WTC11 (cell line): ENCODE measurements at regions not wholly inside any gene's neighbourhood (a gene's known extent, or its start where the extent isn't known, plus 50 kb on each side); places are given as distances from the start of the nearest gene placed in this dataset.

Experiments used
- ATF1 ChIP-seq: sonication (generic); formaldehyde crosslinking; IDR thresholded peaks from 2 replicates; pipeline ENCODE4 v1.8.1; 2023; ENCODE audit warnings: mild to moderate bottlenecking, moderate library complexity, missing genetic modification reagents
- ATF2 ChIP-seq: sonication (generic); formaldehyde crosslinking; IDR thresholded peaks from 2 replicates; pipeline ENCODE4 v1.8.1; 2022; ENCODE audit warnings: low read depth, missing genetic modification reagents, borderline replicate concordance
- CBFB ChIP-seq: sonication (generic); formaldehyde crosslinking; IDR thresholded peaks from 2 replicates; pipeline ENCODE4 v1.8.1; 2022; ENCODE audit warnings: mild to moderate bottlenecking, low read depth, missing genetic modification reagents
- CTCF ChIP-seq: fragments of 200-600 bp; IDR thresholded peaks from 2 replicates; pipeline ENCODE4 v1.8.0; 2022; ENCODE audit warnings: antibody characterized with exemption
- JUN ChIP-seq: sonication (generic); formaldehyde crosslinking; IDR thresholded peaks from 2 replicates; pipeline ENCODE4 v1.8.0; 2023; ENCODE audit warnings: mild to moderate bottlenecking, missing genetic modification reagents
- KAT7 ChIP-seq: sonication (generic); formaldehyde crosslinking; IDR thresholded peaks from 2 replicates; pipeline ENCODE4 v1.8.1; 2023; ENCODE audit warnings: missing genetic modification reagents, mild to moderate bottlenecking, borderline replicate concordance
- NR3C1 ChIP-seq: sonication (generic); formaldehyde crosslinking; conservative IDR thresholded peaks from 2 replicates; pipeline ENCODE4 v1.8.1; 2023; ENCODE audit warnings: low read depth, mild to moderate bottlenecking, missing genetic modification reagents
- STAT6 ChIP-seq: sonication (generic); formaldehyde crosslinking; conservative IDR thresholded peaks from 2 replicates; pipeline ENCODE4 v1.8.1; 2023; ENCODE audit warnings: mild to moderate bottlenecking, low read depth, missing genetic modification reagents, moderate library complexity
- TCF7 ChIP-seq: sonication (generic); formaldehyde crosslinking; IDR thresholded peaks from 2 replicates; pipeline ENCODE4 v1.8.0; 2022; ENCODE audit warnings: mild to moderate bottlenecking, low read depth, missing genetic modification reagents, moderate library complexity
- ZNF232 ChIP-seq: sonication (generic); formaldehyde crosslinking; IDR thresholded peaks from 2 replicates; pipeline ENCODE4 v1.8.0; 2022; ENCODE audit warnings: mild to moderate bottlenecking, missing genetic modification reagents
- TF ChIP-seq, protein P1 (sequence below): sonication (generic); formaldehyde crosslinking; IDR thresholded peaks from 2 replicates; pipeline ENCODE4 v1.8.0; 2022; ENCODE audit warnings: mild to moderate bottlenecking, missing genetic modification reagents
- TF ChIP-seq, protein P2 (sequence below): sonication (generic); formaldehyde crosslinking; IDR thresholded peaks from 2 replicates; pipeline ENCODE4 v1.8.1; 2023; ENCODE audit warnings: mild to moderate bottlenecking, missing genetic modification reagents, borderline replicate concordance

GRCh38 chr13:76094645-76095044 lies 458.5 kb downstream of the LMO7 start:
- TF ChIP-seq STAT6 (CRISPR knock-in tag) (no peak), CTCF (no peak), NR3C1 (CRISPR knock-in tag) (no peak), CBFB (CRISPR knock-in tag) (no peak), TCF7 (no peak), ATF1 (no peak), JUN (CRISPR knock-in tag) (no peak), ZNF232 (CRISPR knock-in tag) (no peak), ATF2 (CRISPR knock-in tag) (no peak), KAT7 (no peak)
- TF ChIP-seq, protein P1, sequence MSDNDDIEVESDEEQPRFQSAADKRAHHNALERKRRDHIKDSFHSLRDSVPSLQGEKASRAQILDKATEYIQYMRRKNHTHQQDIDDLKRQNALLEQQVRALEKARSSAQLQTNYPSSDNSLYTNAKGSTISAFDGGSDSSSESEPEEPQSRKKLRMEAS (CRISPR knock-in tag): no peak
- TF ChIP-seq, protein P2, sequence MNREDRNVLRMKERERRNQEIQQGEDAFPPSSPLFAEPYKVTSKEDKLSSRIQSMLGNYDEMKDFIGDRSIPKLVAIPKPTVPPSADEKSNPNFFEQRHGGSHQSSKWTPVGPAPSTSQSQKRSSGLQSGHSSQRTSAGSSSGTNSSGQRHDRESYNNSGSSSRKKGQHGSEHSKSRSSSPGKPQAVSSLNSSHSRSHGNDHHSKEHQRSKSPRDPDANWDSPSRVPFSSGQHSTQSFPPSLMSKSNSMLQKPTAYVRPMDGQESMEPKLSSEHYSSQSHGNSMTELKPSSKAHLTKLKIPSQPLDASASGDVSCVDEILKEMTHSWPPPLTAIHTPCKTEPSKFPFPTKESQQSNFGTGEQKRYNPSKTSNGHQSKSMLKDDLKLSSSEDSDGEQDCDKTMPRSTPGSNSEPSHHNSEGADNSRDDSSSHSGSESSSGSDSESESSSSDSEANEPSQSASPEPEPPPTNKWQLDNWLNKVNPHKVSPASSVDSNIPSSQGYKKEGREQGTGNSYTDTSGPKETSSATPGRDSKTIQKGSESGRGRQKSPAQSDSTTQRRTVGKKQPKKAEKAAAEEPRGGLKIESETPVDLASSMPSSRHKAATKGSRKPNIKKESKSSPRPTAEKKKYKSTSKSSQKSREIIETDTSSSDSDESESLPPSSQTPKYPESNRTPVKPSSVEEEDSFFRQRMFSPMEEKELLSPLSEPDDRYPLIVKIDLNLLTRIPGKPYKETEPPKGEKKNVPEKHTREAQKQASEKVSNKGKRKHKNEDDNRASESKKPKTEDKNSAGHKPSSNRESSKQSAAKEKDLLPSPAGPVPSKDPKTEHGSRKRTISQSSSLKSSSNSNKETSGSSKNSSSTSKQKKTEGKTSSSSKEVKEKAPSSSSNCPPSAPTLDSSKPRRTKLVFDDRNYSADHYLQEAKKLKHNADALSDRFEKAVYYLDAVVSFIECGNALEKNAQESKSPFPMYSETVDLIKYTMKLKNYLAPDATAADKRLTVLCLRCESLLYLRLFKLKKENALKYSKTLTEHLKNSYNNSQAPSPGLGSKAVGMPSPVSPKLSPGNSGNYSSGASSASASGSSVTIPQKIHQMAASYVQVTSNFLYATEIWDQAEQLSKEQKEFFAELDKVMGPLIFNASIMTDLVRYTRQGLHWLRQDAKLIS (CRISPR knock-in tag): no peak
